CD4-positive, alpha-beta T cell (primary cell): ENCODE measurements at regions not wholly inside any gene's neighbourhood (a gene's known extent, or its start where the extent isn't known, plus 50 kb on each side); places are given as distances from the start of the nearest gene placed in this dataset.
"Not testable (repeated sequence)": the region's sequence is repeated elsewhere in the genome, so short reads cannot be mapped to it uniquely, and the experiment has no call there.

Experiments
- ATAC-seq: fragments of 200-7000 bp; cut with Tn5 transposase; one replicate; pipeline ENCODE4 v1.10.0; 2022; ENCODE audit warnings: mild to moderate bottlenecking; ENCODE audit not compliant: poor library complexity
- CTCF ChIA-PET: fragments of 350-600 bp; sonication (Branson Sonifier 250); formaldehyde crosslinking; loops from one replicate; lab custom pipeline; 2021; ENCODE audit warnings: antibody characterized with exemption, inconsistent platforms; lab: Charles Lee
- POLR2A ChIA-PET: fragments of 350-600 bp; sonication (Branson Sonifier 250); formaldehyde crosslinking; loops from one replicate; lab custom pipeline; 2021; ENCODE audit warnings: antibody characterized with exemption, inconsistent platforms; lab: Charles Lee
- DNase-seq, 14 experiments: peaks; one replicate each; pipeline ENCODE4 v3.0.0-alpha.2; 2013 to 2020; ENCODE audit warnings: mixed read lengths in 2 of 14
- H3K27ac ChIP-seq, 2 donors: one replicate each; pipeline versions ENCODE4 v1.5.1 to v1.7.0; 2013; ENCODE audit warnings: low read length in 2 of 2, low read depth in 1 of 2, mild to moderate bottlenecking in 1 of 2
- H3K27me3 ChIP-seq, 2 experiments: 1 replicate in 1 of 2; 2 replicates in 1 of 2; pipeline versions ENCODE4 v1.6.1 to v1.7.0; 2013; ENCODE audit warnings: low read length in 2 of 2, control low read depth in 1 of 2, mild to moderate bottlenecking in 1 of 2, moderate library complexity in 1 of 2; ENCODE audit not compliant: insufficient read depth in 2 of 2, control insufficient read depth in 1 of 2
- H3K36me3 ChIP-seq: one replicate; pipeline ENCODE4 v1.6.1; 2013; ENCODE audit warnings: low read length, control low read depth; ENCODE audit not compliant: insufficient read depth
- H3K4me1 ChIP-seq: one replicate; pipeline ENCODE4 v1.6.1; 2013; ENCODE audit warnings: low read length, control low read depth; ENCODE audit not compliant: insufficient read depth
- H3K4me3 ChIP-seq: one replicate; pipeline ENCODE4 v1.5.1; 2013; ENCODE audit warnings: mild to moderate bottlenecking, low read length, moderate library complexity
- H3K9me3 ChIP-seq, 2 experiments: 1 replicate in 1 of 2; 2 replicates in 1 of 2; pipeline versions ENCODE4 v1.6.1 to v1.7.0; 2013; ENCODE audit warnings: low read length in 2 of 2, mild to moderate bottlenecking in 2 of 2, control low read depth in 1 of 2, moderate library complexity in 1 of 2; ENCODE audit not compliant: control insufficient read depth in 1 of 2, insufficient read depth in 1 of 2
- H3K27ac Mint-ChIP-seq: one replicate; pipeline ENCODE4 v1.8.0; 2020; ENCODE audit warnings: mixed read lengths
- H3K27me3 Mint-ChIP-seq: one replicate; pipeline ENCODE4 v1.8.0; 2021; ENCODE audit warnings: mixed read lengths
- H3K36me3 Mint-ChIP-seq: one replicate; pipeline ENCODE4 v1.8.0; 2021; ENCODE audit warnings: low read depth, mixed read lengths
- H3K4me1 Mint-ChIP-seq: one replicate; pipeline ENCODE4 v1.8.0; 2021; ENCODE audit warnings: low read depth, mixed read lengths
- H3K4me3 Mint-ChIP-seq: one replicate; pipeline ENCODE4 v1.8.0; 2020; ENCODE audit warnings: mild to moderate bottlenecking, mixed read lengths
- H3K9me3 Mint-ChIP-seq: one replicate; pipeline ENCODE4 v1.8.0; 2020; ENCODE audit warnings: mixed read lengths
- intact Hi-C, 2 experiments: fragments of 100-400 bp; cut with DNase I in 1 of 2; cut with micrococcal nuclease in 1 of 2; formaldehyde crosslinking; loops; one replicate each; pipeline versions ENCODE4 v1.15.1 to v1.9.0; 2023 to 2025; cut with DNase I, micrococcal nuclease
- TF ChIP-seq, protein P1 (sequence below): fragments of 200-600 bp; IDR thresholded peaks from one replicate; pipeline ENCODE4 v1.8.0; 2022; ENCODE audit warnings: antibody characterized with exemption, mild to moderate bottlenecking

- Mint-ChIP-seq H3K4me3 (no peak overlapping the region), H3K9me3 (no peaks in the 10 kb centered on the region), H3K36me3 (no peaks in the 10 kb centered on the region), H3K27me3 (no peaks in the 10 kb centered on the region), H3K27ac (no peak overlapping the region), H3K4me1 (no peaks in the 10 kb centered on the region)
- ATAC-seq (no peak), DNase-seq (no peak)
- ChIA-PET POLR2A (interaction anchor here (0.6 kb wide), 1 partner anchor 214 kb away, joined by 4 read pairs; no protein-coding TSS in a partner anchor), CTCF (interaction anchor here (1.4 kb wide), 1 partner anchor 19 kb away, joined by 3 read pairs; no protein-coding TSS in a partner anchor)
- Histone ChIP-seq H3K36me3 (no peaks in the 10 kb centered on the region), H3K4me1 (no peaks in the 10 kb centered on the region), H3K9me3 (no peaks in the 10 kb centered on the region), H3K4me3 (no peak overlapping the region), H3K27me3 (no peaks in the 10 kb centered on the region), H3K27ac (no peak overlapping the region)
- TF ChIP-seq, protein P1, sequence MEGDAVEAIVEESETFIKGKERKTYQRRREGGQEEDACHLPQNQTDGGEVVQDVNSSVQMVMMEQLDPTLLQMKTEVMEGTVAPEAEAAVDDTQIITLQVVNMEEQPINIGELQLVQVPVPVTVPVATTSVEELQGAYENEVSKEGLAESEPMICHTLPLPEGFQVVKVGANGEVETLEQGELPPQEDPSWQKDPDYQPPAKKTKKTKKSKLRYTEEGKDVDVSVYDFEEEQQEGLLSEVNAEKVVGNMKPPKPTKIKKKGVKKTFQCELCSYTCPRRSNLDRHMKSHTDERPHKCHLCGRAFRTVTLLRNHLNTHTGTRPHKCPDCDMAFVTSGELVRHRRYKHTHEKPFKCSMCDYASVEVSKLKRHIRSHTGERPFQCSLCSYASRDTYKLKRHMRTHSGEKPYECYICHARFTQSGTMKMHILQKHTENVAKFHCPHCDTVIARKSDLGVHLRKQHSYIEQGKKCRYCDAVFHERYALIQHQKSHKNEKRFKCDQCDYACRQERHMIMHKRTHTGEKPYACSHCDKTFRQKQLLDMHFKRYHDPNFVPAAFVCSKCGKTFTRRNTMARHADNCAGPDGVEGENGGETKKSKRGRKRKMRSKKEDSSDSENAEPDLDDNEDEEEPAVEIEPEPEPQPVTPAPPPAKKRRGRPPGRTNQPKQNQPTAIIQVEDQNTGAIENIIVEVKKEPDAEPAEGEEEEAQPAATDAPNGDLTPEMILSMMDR = no peak
- intact Hi-C loops = loop anchor here (10.0 kb wide), 3 partner anchors 84 to 414 kb away; partner anchors contain the start of gene HECTD2 (in 1 of the 2)
Measured at GRCh38 chr10:91000470-91000869, 79.6 kb upstream of the ANKRD1 start.

DNA sequence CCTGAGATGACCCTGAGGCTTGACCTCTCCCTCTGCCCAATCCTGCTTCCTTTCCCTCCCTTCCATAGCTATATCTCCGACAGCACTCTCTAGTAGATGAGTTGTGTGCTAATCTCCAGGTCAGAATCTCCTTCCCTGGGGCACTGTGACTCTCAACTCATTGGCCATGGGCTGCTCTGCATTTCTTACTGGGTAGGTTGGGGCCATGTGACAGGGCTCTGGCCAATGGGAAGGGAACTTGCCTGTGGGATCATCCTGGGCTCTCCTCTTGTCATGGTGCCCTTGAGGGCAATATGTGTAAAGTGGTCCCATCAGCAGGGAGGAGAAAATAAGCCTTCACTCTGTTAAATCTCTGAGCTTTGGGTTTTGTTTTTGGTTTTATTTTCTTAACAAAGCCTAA, 80.1 kb upstream of the ANKRD1 start:
- CTCF ChIA-PET = no interaction called here
- Mint-ChIP-seq H3K36me3 (no peaks in the 10 kb centered on the region), H3K27ac (no peak overlapping the region), H3K4me3 (no peak overlapping the region), H3K4me1 (no peaks in the 10 kb centered on the region), H3K27me3 (no peaks in the 10 kb centered on the region), H3K9me3 (no peaks in the 10 kb centered on the region)
- TF ChIP-seq, protein P1 = no peak
- POLR2A ChIA-PET = no interaction called here
- intact Hi-C loops = loop anchor here (10.0 kb wide), 3 partner anchors 84 to 414 kb away; partner anchors contain the start of gene HECTD2 (in 1 of the 2)
- DNase-seq (no peak), ATAC-seq (no peak)
- Histone ChIP-seq H3K4me1 (no peaks in the 10 kb centered on the region), H3K36me3 (no peaks in the 10 kb centered on the region), H3K4me3 (no peak overlapping the region), H3K27me3 (no peaks in the 10 kb centered on the region), H3K27ac (no peak overlapping the region), H3K9me3 (no peaks in the 10 kb centered on the region)

- Histone ChIP-seq H3K9me3 (no peaks in the 10 kb centered on the region), H3K27ac (no peak overlapping the region), H3K27me3 (no peaks in the 10 kb centered on the region), H3K4me1 (peaks cover 4% of the 10 kb centered on the region), H3K4me3 (no peak overlapping the region), H3K36me3 (no peaks in the 10 kb centered on the region)
- Mint-ChIP-seq H3K9me3 (no peaks in the 10 kb centered on the region), H3K27me3 (no peaks in the 10 kb centered on the region), H3K36me3 (no peaks in the 10 kb centered on the region), H3K27ac (no peak overlapping the region), H3K4me1 (peaks cover 12% of the 10 kb centered on the region), H3K4me3 (no peak overlapping the region)
- no peak for DNase-seq
- CTCF ChIA-PET = no interaction called here
- TF ChIP-seq, protein P1 = no peak
- intact Hi-C loops = loop anchor here (10.0 kb wide), 3 partner anchors 82 to 412 kb away; partner anchors contain the start of gene HECTD2 (in 1 of the 2)
- POLR2A ChIA-PET = no interaction called here
- ATAC-seq = no peak
Measured at GRCh38 chr10:91002656-91003055, 81.8 kb upstream of the ANKRD1 start.

DNA sequence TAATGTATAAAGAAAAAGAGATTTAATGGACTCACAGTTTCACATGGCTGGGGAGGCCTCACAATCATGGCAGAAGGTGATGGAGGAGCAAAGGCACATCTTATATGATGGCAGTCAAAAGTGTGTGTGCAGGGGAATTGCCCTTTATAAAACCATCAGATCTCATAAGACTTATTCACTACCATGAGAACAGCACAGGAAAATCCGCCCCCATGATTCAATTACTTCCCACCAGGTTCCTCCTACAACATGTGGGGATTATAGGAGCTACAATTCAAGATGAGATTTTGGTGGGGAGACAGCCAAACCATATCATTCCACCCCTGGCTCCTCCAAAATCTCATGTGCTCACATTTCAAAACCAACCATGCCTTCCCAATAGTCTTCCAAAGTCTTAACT, 82.5 kb upstream of the ANKRD1 start:
- intact Hi-C loops = loop anchor here (10.0 kb wide), 3 partner anchors 81 to 411 kb away; partner anchors contain the start of gene HECTD2 (in 1 of the 2)
- POLR2A ChIA-PET = not testable (repeated sequence)

DNA sequence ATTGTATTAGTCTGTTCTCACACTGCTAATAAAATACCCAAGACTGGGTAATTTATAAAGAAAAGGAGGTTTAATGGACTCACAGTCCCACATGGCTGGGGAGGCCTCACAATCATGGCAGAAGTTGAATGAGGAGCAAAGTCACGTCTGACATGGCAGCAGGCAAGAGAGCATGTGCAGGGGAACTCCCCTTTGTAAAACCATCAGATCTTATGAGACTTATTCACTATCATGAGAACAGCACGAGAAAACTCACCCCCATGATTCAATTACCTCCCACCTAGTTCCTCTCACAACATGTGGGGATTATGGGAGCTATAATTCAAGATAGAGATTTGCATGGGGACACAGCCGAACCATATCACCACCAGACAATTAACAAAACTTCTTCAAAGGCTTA, 84.4 kb upstream of the ANKRD1 start:
- not testable (repeated sequence) for H3K9me3 ChIP-seq, H3K4me3 Mint-ChIP-seq, DNase-seq, ATAC-seq, H3K27ac ChIP-seq, H3K9me3 Mint-ChIP-seq, H3K36me3 ChIP-seq, H3K27me3 ChIP-seq, H3K36me3 Mint-ChIP-seq, H3K4me1 ChIP-seq, H3K27me3 Mint-ChIP-seq, H3K4me3 ChIP-seq, H3K27ac Mint-ChIP-seq
- peaks cover 12% of the 10 kb centered on the region for H3K4me1 Mint-ChIP-seq
- intact Hi-C loops = loop anchor here (5.0 to 10.0 kb wide), 6 partner anchors 80 to 632 kb away; partner anchors contain the start of gene HECTD2 (in 1 of the 2)
- CTCF ChIA-PET = interaction anchor here (1.0 to 3.0 kb wide), 4 partner anchors 10 to 630 kb away, joined by 3 to 37 read pairs (median 6); no protein-coding TSS in a partner anchor
- POLR2A ChIA-PET = interaction anchor here (0.8 to 2.1 kb wide), 2 partner anchors 245 to 248 kb away, joined by 3 to 11 read pairs; no protein-coding TSS in a partner anchor

More for the DNA sequence above, 82.5 kb upstream of the ANKRD1 start:
- H3K36me3 Mint-ChIP-seq, H3K4me3 ChIP-seq, H3K27ac ChIP-seq, H3K4me1 ChIP-seq, H3K27me3 Mint-ChIP-seq, DNase-seq, H3K4me3 Mint-ChIP-seq, CTCF ChIA-PET, H3K27ac Mint-ChIP-seq, ATAC-seq, H3K9me3 Mint-ChIP-seq, H3K9me3 ChIP-seq, H3K27me3 ChIP-seq, H3K36me3 ChIP-seq: not testable (repeated sequence)
- H3K4me1 Mint-ChIP-seq = peaks cover 12% of the 10 kb centered on the region
